Activated CD8-positive, alpha-beta T cell treated with anti-CD3 and anti-CD28 coated beads, Interleukin-2, amount 10 ng/mL, durations not matched to agents 7 days and 5 days (primary cell): ENCODE measurements at regions not wholly inside any gene's neighbourhood (a gene's known extent, or its start where the extent isn't known, plus 50 kb on each side); places are given as distances from the start of the nearest gene placed in this dataset.

Experiments
- ATAC-seq: fragments of 150-1000 bp; cut with Tn5 transposase; one replicate; pipeline ENCODE4 v1.10.0; 2021; ENCODE audit warnings: moderate library complexity
- CTCF ChIA-PET: fragments of 350-600 bp; sonication (Branson Sonifier 250); formaldehyde crosslinking; loops from one replicate; lab custom pipeline; 2021; ENCODE audit warnings: antibody characterized with exemption; lab: Charles Lee
- POLR2A ChIA-PET: fragments of 350-600 bp; sonication (Branson Sonifier 250); formaldehyde crosslinking; loops from one replicate; lab custom pipeline; 2021; ENCODE audit warnings: antibody characterized with exemption; lab: Charles Lee
- DNase-seq: peaks from one replicate; pipeline ENCODE4 v3.0.0-alpha.2; 2020
- H3K27ac Mint-ChIP-seq: one replicate; pipeline ENCODE4 v1.8.0; 2021; ENCODE audit warnings: mild to moderate bottlenecking, mixed read lengths
- H3K27me3 Mint-ChIP-seq: one replicate; pipeline ENCODE4 v1.8.0; 2021; ENCODE audit warnings: low read depth, mixed read lengths
- H3K36me3 Mint-ChIP-seq: one replicate; pipeline ENCODE4 v1.8.0; 2021; ENCODE audit warnings: low read depth, mixed read lengths
- H3K4me1 Mint-ChIP-seq: one replicate; pipeline ENCODE4 v1.8.0; 2021; ENCODE audit warnings: low read depth, mixed read lengths
- H3K4me3 Mint-ChIP-seq: one replicate; pipeline ENCODE4 v1.8.0; 2021; ENCODE audit warnings: mild to moderate bottlenecking, mixed read lengths
- H3K9me3 Mint-ChIP-seq: one replicate; pipeline ENCODE4 v1.8.0; 2022; ENCODE audit warnings: mixed read lengths; ENCODE audit not compliant: insufficient read depth

DNA sequence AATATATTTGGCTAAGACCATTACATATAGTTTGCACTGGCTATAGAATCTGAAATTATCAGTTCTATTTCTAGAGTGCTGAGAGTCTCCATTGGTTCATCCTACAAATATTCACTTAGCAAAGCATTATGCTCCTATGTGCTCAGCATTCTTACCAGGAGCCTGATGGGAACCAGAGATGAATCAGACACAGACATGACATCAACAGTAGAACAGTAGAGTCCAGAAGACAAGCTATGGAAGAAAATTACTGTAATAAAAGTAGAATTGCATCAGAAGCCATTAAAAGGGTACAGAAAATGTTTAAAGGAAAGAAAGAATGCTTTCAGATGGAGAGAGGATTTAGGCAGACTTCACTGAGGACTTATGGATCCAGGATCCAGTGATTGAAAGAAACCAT lies 271.7 kb upstream of the SNX7 start:
- peaks cover 10% of the 10 kb centered on the region for H3K36me3 Mint-ChIP-seq
- CTCF ChIA-PET: no interaction called here
- no peak overlapping the region for H3K4me3 Mint-ChIP-seq
- no peaks in the 10 kb centered on the region for H3K9me3 Mint-ChIP-seq
- peaks cover under 1% of the 10 kb centered on the region for H3K27me3 Mint-ChIP-seq
- peaks cover 24% of the 10 kb centered on the region for H3K4me1 Mint-ChIP-seq
- DNase-seq (no peak), ATAC-seq (no peak)
- POLR2A ChIA-PET: no interaction called here
- H3K27ac Mint-ChIP-seq: no peak overlapping the region

DNA sequence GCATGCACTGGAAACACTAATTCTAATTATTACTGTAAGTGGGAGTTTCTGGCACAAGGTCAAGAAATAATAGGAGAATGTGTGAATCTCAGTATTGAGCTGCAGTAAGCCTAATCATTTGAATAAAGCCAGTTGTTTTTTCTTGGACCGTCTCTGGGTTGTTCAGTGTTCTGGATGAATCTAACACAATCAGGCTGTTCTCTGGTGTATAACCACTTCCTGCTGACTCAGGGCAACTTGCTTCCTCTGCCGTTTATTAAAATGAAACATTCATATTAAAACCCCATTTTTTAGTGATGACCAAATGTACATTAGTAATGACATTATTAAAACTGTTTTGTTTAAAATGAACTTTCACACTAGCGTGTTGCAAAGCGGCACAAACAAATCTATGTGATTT lies 273.1 kb upstream of the SNX7 start:
- Mint-ChIP-seq H3K4me1 (peaks cover 24% of the 10 kb centered on the region), H3K27ac (peak overlapping the region; percentile 77), H3K36me3 (peaks cover 10% of the 10 kb centered on the region), H3K9me3 (no peaks in the 10 kb centered on the region), H3K27me3 (peaks cover 8% of the 10 kb centered on the region), H3K4me3 (peak overlapping the region; percentile 47)
- ATAC-seq (peak; percentile 95), DNase-seq (peak; percentile 62)
- ChIA-PET CTCF (interaction anchor here (0.6 to 1.6 kb wide), 2 partner anchors 17 to 333 kb away, joined by 3 read pairs; no protein-coding TSS in a partner anchor), POLR2A (interaction anchor here (0.6 kb wide), 1 partner anchor 1378 kb away, joined by 3 read pairs; the partner anchor contains the start of gene FRRS1)

DNA sequence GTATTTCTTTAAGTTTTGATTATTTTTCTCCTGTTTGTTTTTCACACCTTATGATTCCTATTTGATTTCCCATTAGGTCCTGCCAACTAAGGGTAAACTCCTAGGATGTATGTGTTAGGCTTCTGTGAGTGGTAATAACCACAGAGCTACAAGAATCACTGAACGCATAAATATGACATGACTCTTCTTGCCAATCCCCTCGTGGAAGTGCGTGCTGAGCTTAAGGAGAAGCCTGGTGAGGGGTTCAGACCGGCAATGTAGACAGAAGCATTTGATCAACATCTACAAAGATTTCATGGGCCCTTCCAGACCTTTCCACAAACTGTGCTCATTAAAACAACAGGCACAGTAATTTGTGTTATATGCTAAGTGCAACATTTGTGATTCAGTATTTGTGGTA lies 273.8 kb upstream of the SNX7 start:
- ChIA-PET CTCF (interaction anchor here (1.6 kb wide), 1 partner anchor 17 kb away, joined by 3 read pairs; no protein-coding TSS in a partner anchor), POLR2A (no interaction called here)
- DNase-seq: no peak
- peak overlapping the region; percentile 47 for H3K4me3 Mint-ChIP-seq
- H3K27me3 Mint-ChIP-seq: peaks cover 10% of the 10 kb centered on the region
- H3K9me3 Mint-ChIP-seq: no peaks in the 10 kb centered on the region
- peaks cover 24% of the 10 kb centered on the region for H3K4me1 Mint-ChIP-seq
- ATAC-seq: no peak
- peak overlapping the region; percentile 77 for H3K27ac Mint-ChIP-seq
- H3K36me3 Mint-ChIP-seq: peaks cover 10% of the 10 kb centered on the region

DNA sequence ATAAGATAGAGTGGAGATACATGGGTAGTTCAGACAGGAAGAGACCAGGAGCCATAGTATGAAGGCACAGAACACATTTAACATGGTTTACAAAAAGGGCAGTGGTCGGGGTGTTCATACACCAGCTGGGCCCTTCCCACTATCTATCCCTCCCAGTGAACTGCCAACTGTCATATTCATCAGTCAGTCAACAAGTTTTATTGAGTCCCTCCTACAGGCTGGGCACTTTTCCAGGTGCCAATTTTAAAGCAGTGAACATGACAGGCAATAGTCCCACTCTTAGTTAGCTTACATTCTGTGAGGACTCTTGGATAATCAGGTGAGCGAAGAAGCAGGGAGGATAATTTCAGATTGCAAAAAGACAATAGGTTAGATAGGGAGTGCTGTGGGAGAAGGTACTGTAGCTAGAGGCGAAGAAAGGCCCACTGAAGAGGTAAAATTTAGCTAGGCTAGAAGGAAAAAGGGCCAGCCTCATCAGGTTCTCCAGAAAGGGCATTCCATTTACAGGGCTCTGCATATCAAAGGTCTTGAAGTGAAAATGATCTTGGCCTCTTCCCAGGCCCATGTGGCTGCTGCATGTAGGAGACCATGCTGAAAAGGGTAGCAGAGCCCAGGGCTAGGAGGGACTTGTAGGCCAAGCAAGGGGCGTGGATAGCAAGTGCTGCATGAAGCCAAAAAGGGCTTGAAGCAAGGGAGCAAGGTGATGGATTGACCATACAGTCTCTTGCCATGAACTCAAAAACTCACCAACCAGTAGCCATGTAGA lies 274.7 kb upstream of the SNX7 start:
- CTCF ChIA-PET: no interaction called here
- no peak overlapping the region for H3K27ac Mint-ChIP-seq
- H3K4me1 Mint-ChIP-seq: peaks cover 24% of the 10 kb centered on the region
- H3K9me3 Mint-ChIP-seq: no peaks in the 10 kb centered on the region
- peaks cover 17% of the 10 kb centered on the region for H3K27me3 Mint-ChIP-seq
- no peak overlapping the region for H3K4me3 Mint-ChIP-seq
- peaks cover 10% of the 10 kb centered on the region for H3K36me3 Mint-ChIP-seq
- POLR2A ChIA-PET: no interaction called here
- no peak for DNase-seq
- ATAC-seq: no peak

DNA sequence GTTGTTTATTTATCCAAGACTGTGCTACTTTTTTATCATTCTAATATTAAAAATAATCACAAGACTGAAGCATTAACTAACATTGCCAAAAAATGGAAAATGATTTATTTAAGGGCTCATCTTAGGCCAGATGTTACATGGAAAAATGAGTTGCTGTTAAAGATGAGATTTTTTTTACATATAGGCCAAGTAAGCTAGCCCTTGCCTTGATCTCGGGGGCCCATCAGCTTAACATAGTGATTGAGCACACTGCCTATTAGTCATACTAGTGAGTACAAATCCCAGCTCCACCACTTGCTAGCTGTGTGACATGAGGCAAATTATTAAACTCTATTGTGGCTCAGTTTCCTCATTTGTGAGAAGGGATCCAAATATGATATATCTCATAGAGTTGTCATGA lies 275.9 kb upstream of the SNX7 start:
- no peak overlapping the region for H3K27ac Mint-ChIP-seq
- CTCF ChIA-PET: no interaction called here
- DNase-seq: no peak
- H3K27me3 Mint-ChIP-seq: peaks cover 24% of the 10 kb centered on the region
- no peak overlapping the region for H3K4me3 Mint-ChIP-seq
- POLR2A ChIA-PET: no interaction called here
- no peak for ATAC-seq
- peaks cover 10% of the 10 kb centered on the region for H3K36me3 Mint-ChIP-seq
- no peaks in the 10 kb centered on the region for H3K9me3 Mint-ChIP-seq
- peaks cover 24% of the 10 kb centered on the region for H3K4me1 Mint-ChIP-seq

DNA sequence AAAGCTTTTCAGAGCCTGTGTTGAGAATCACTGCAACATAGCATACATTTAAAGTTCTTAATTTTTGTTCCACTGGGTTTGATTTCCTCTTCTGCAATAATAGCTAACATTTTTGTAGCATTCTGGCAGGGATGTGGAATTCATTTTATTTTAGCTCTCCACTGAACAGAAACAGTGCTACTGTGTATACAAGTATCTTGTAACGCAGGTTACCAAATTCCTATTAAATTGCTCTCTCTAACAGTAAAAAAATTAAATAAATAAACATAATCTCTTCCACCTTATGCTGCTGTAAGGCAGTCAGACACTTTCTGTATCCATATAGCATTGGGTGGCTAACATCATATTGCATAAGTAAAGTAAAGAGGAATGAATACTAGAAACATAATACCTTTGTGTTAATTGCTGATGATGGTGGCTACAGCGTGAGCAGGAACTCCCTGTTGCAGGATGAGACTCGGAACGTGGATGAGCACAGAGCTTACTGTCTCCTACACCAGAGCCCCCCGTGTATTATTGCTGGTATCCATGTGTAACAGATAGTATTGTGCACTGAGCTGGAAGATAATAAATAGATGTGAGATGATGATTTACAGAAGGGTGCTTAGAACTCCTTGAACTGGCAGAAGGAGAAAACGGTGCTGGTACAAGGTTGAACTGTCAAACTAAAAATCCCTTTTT lies 276.9 kb upstream of the SNX7 start:
- ChIA-PET CTCF (no interaction called here), POLR2A (no interaction called here)
- peaks cover 7% of the 10 kb centered on the region for H3K36me3 Mint-ChIP-seq
- no peaks in the 10 kb centered on the region for H3K9me3 Mint-ChIP-seq
- H3K4me1 Mint-ChIP-seq: peaks cover 21% of the 10 kb centered on the region
- no peak overlapping the region for H3K27ac Mint-ChIP-seq
- no peak overlapping the region for H3K4me3 Mint-ChIP-seq
- H3K27me3 Mint-ChIP-seq: peaks cover 29% of the 10 kb centered on the region
- ATAC-seq (no peak), DNase-seq (no peak)

DNA sequence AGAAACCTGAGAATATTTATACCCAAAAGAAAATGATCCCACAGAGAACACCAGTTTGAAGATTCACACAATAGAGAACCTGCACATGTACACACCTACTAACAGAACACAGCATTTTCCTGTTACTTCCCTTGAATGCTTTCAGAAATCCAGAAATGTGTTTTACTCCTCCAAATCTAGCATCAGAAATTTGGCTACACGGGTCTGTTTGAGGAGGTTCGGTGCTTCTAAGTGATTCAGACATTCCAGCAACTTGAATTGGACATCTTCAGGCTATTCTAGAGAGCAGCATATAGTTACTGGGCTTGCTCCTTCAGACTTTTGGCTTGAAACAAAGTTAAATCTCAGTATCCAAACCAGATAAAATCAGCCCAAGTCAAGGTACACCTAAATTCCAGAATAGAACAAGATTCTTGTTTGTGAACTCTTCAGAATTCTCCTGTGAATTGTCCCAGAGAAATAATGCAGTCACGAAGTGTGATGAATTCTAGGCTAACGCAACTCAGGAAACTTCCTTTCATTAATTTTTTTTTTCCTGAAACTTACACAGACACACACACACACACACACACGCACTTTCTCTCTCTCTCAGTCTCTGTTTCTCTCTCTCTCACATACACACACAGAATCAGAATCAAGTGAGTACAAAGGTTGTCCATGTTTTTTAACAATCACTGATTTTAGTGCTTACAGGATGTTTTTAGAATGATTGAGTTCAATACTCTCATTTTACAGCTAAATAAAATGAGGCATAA lies 278.4 kb upstream of the SNX7 start:
- Mint-ChIP-seq H3K27me3 (peaks cover 31% of the 10 kb centered on the region), H3K9me3 (no peaks in the 10 kb centered on the region), H3K4me3 (no peak overlapping the region), H3K36me3 (peaks cover 5% of the 10 kb centered on the region), H3K4me1 (peaks cover 9% of the 10 kb centered on the region), H3K27ac (no peak overlapping the region)
- POLR2A ChIA-PET: no interaction called here
- CTCF ChIA-PET: interaction anchor here (1.5 kb wide), 1 partner anchor 10 kb away, joined by 3 read pairs; no protein-coding TSS in a partner anchor
- ATAC-seq: no peak
- DNase-seq: no peak

DNA sequence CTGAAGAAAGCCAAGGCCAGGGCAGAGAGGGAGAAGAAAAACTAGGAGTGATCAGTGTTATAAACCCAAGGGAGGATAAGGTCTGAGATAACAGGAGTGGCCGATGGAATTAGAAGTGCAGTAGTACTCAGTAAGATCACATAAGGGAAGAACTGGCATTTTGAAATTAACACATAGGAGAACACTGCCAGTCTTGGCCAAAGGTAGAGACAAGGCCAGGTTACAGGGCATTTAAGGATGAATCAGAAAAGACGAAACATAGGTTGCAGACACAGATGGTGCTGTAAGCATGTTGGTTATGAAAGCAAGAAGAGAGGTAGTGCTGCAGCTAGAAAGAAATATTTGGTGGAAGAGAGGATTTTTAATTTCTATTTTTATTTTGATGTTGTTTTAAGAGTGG lies 278.9 kb upstream of the SNX7 start:
- Mint-ChIP-seq H3K27ac (no peak overlapping the region), H3K27me3 (peaks cover 36% of the 10 kb centered on the region), H3K9me3 (no peaks in the 10 kb centered on the region), H3K36me3 (peaks cover 3% of the 10 kb centered on the region), H3K4me1 (peaks cover 4% of the 10 kb centered on the region), H3K4me3 (no peak overlapping the region)
- ChIA-PET CTCF (interaction anchor here (1.5 kb wide), 1 partner anchor 10 kb away, joined by 3 read pairs; no protein-coding TSS in a partner anchor), POLR2A (no interaction called here)
- no peak for ATAC-seq
- DNase-seq: no peak

DNA sequence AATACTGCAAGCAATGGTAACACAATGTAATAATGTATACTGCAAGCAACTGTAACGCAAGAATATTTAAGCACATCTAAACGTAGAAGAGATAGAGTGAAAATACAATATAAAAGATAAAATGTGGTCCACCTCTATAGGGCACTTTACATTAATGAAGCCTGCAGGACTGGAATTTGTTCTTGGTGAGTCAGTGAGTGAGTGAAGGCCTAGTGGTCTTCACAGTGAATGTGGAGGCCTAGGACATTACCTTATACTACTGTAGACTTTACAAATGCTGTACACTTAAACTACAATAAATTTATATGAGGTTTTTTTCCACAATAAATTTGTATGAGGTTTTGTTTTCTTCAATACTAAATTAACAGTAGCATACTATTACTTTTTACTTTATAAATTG lies 287.4 kb upstream of the SNX7 start:
- no peak for ATAC-seq
- CTCF ChIA-PET: no interaction called here

DNA sequence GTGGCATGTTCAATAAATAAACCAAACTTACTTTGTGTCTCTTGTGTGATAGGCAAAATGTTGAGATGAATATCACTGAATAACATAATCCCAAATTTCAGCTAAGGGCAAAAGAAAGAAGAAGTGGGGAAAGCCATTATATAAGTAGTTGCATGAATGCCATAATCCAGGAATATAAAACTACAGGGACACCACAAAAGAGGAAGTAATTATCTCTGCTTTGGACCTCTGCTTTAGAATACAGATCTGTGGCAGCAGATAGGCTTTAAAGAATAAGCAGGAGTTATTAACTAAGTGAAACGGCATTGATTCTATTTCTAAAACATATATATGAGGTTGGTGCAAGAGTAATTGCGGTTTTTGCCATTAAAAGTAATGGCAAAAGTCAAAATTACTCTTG lies 288.5 kb upstream of the SNX7 start:
- ChIA-PET CTCF (interaction anchor here (1.4 kb wide), 1 partner anchor 10 kb away, joined by 3 read pairs; no protein-coding TSS in a partner anchor), POLR2A (no interaction called here)
- H3K27ac Mint-ChIP-seq: no peak overlapping the region
- H3K27me3 Mint-ChIP-seq: peaks cover 14% of the 10 kb centered on the region
- no peaks in the 10 kb centered on the region for H3K36me3 Mint-ChIP-seq
- H3K4me1 Mint-ChIP-seq: no peaks in the 10 kb centered on the region
- no peak for ATAC-seq
- no peaks in the 10 kb centered on the region for H3K9me3 Mint-ChIP-seq
- DNase-seq: no peak
- no peak overlapping the region for H3K4me3 Mint-ChIP-seq

More for the DNA sequence above, 287.4 kb upstream of the SNX7 start:
- H3K27ac Mint-ChIP-seq: no peak overlapping the region
- H3K36me3 Mint-ChIP-seq: no peaks in the 10 kb centered on the region
- H3K27me3 Mint-ChIP-seq: peaks cover 16% of the 10 kb centered on the region
- no peaks in the 10 kb centered on the region for H3K9me3 Mint-ChIP-seq
- H3K4me3 Mint-ChIP-seq: no peak overlapping the region
- no peak for DNase-seq
- POLR2A ChIA-PET: no interaction called here
- H3K4me1 Mint-ChIP-seq: no peaks in the 10 kb centered on the region

DNA sequence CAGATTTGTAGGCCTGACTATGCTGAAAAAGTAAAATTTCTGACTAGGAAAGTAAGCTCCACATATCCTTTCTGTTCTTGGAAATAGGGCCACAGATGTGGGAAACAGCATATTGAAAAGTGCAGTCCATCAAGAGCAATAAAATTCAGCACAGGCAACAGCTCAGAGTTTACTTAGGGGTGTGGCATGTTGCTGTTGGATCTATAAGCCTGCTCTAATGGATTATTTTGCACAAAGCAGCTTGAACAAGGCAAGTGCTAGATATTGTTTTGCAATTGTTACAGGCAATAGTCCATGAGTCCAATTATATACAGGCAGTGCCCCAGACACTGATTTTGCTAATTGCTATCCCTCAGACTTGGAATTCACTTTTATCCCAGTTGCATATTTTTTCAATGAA lies 289.8 kb upstream of the SNX7 start:
- Mint-ChIP-seq H3K4me3 (no peak overlapping the region), H3K36me3 (no peaks in the 10 kb centered on the region), H3K27ac (no peak overlapping the region), H3K27me3 (peaks cover 10% of the 10 kb centered on the region), H3K9me3 (no peaks in the 10 kb centered on the region), H3K4me1 (no peaks in the 10 kb centered on the region)
- ATAC-seq (no peak), DNase-seq (no peak)
- ChIA-PET POLR2A (no interaction called here), CTCF (interaction anchor here (0.6 kb wide), 1 partner anchor 104 kb away, joined by 3 read pairs; no protein-coding TSS in a partner anchor)
